ENCODE measurements at regions not wholly inside any gene's neighbourhood (a gene's known extent, or its start where the extent isn't known, plus 50 kb on each side); places are given as distances from the start of the nearest gene placed in this dataset.

- Histone ChIP-seq H3K36me3 (ENCODE audit: control insufficient read depth in 2 of 2, extremely low read depth in 1 of 2, insufficient read depth in 2 of 2, low read length in 2 of 2) (no peaks in the 10 kb centered on the region), H3K9me3 (ENCODE audit: control insufficient read depth, low read depth, low read length) (no peaks in the 10 kb centered on the region), H3K79me2 (ENCODE audit: control insufficient read depth, insufficient read depth, low read length) (no peaks in the 10 kb centered on the region), H3K9me1 (ENCODE audit: control insufficient read depth, extremely low read depth, insufficient read depth, low read length) (no peaks in the 10 kb centered on the region), H2AFZ (ENCODE audit: control insufficient read depth, low read length) (no peak overlapping the region), H3K4me3 (ENCODE audit: control insufficient read depth in 2 of 3, extremely low read depth in 1 of 3, insufficient read depth in 2 of 3, low read depth in 1 of 3, low read length in 3 of 3) (no peak overlapping the region), H3K27me3 (ENCODE audit: control insufficient read depth, extremely low read depth, insufficient read depth, low read length) (no peaks in the 10 kb centered on the region), H3K9ac (ENCODE audit: control insufficient read depth, extremely low read depth, insufficient read depth, low read length) (no peak overlapping the region), H3K4me2 (ENCODE audit: control insufficient read depth, extremely low read depth, insufficient read depth, low read depth, low read length) (no peak overlapping the region), H3K27ac (ENCODE audit: control insufficient read depth, insufficient read depth, low read length) (no peak overlapping the region), H3K4me1 (ENCODE audit: control insufficient read depth, extremely low read depth, insufficient read depth, low read length) (no peaks in the 10 kb centered on the region), H4K20me1 (ENCODE audit: control insufficient read depth, extremely low read depth, insufficient read depth, low read length) (no peaks in the 10 kb centered on the region)
- TF ChIP-seq CTCF (optimal IDR thresholded peaks at IDR 0.05 in 1 of 3, IDR thresholded peaks at IDR 0.05 in 1 of 3, conservative IDR thresholded peaks at IDR 0.05 in 1 of 3; ENCODE audit: extremely low read depth in 1 of 3, insufficient read depth in 2 of 3, low read length in 3 of 3), result no peak
- TF ChIP-seq EZH2 (IDR thresholded peaks at IDR 0.05; ENCODE audit: low read length), result no peak
- FAIRE-seq (no peak), DNase-seq (ENCODE audit: low read depth, low spot score) (no peak)
- dilution Hi-C loops (cut with MboI; ENCODE audit: extremely low pct_ligation_motif_present, low sequenced_read_pairs), result no loop called here
Observed at GRCh38 chr6:44525761-44526351, 138.3 kb downstream of the CDC5L start.

DNA sequence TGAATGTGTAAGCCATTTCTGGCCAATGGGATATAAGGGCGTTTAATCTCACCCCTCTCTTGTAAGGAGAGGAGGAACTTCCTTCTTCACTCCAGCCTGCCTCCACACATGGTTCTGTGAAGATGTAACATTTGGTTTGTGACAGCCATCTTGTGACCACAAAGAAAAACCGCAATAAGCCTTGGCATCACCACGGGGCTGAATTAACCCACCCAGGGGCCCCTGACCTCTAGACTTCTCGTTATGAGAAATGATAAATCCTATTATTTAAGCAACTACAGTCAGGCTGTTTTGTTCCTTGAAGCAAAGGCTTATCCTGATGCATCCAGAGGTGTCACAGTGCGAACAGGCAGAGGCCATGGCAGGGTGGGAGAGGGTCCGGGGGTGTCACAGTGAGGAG lies 139.7 kb downstream of the CDC5L start:
- no peak for FAIRE-seq
- Histone ChIP-seq H3K27me3 (ENCODE audit: control insufficient read depth, extremely low read depth, insufficient read depth, low read length) (no peaks in the 10 kb centered on the region), H3K9ac (ENCODE audit: control insufficient read depth, extremely low read depth, insufficient read depth, low read length) (no peak overlapping the region), H4K20me1 (ENCODE audit: control insufficient read depth, extremely low read depth, insufficient read depth, low read length) (no peaks in the 10 kb centered on the region), H3K4me1 (ENCODE audit: control insufficient read depth, extremely low read depth, insufficient read depth, low read length) (no peaks in the 10 kb centered on the region), H2AFZ (ENCODE audit: control insufficient read depth, low read length) (no peak overlapping the region), H3K36me3 (ENCODE audit: control insufficient read depth in 2 of 2, extremely low read depth in 1 of 2, insufficient read depth in 2 of 2, low read length in 2 of 2) (no peaks in the 10 kb centered on the region), H3K4me2 (ENCODE audit: control insufficient read depth, extremely low read depth, insufficient read depth, low read depth, low read length) (no peak overlapping the region), H3K79me2 (ENCODE audit: control insufficient read depth, insufficient read depth, low read length) (no peaks in the 10 kb centered on the region), H3K9me3 (ENCODE audit: control insufficient read depth, low read depth, low read length) (no peaks in the 10 kb centered on the region), H3K9me1 (ENCODE audit: control insufficient read depth, extremely low read depth, insufficient read depth, low read length) (no peaks in the 10 kb centered on the region), H3K27ac (ENCODE audit: control insufficient read depth, insufficient read depth, low read length) (no peak overlapping the region), H3K4me3 (ENCODE audit: control insufficient read depth in 2 of 3, extremely low read depth in 1 of 3, insufficient read depth in 2 of 3, low read depth in 1 of 3, low read length in 3 of 3) (no peak overlapping the region)
- dilution Hi-C loops (cut with MboI; ENCODE audit: extremely low pct_ligation_motif_present, low sequenced_read_pairs), result no loop called here
- DNase-seq (ENCODE audit: low read depth, low spot score), result no peak
- TF ChIP-seq EZH2 (IDR thresholded peaks at IDR 0.05; ENCODE audit: low read length), result no peak
- no peak for TF ChIP-seq CTCF (optimal IDR thresholded peaks at IDR 0.05 in 1 of 3, IDR thresholded peaks at IDR 0.05 in 1 of 3, conservative IDR thresholded peaks at IDR 0.05 in 1 of 3; ENCODE audit: extremely low read depth in 1 of 3, insufficient read depth in 2 of 3, low read length in 3 of 3)
